H1 (cell line): ENCODE measurements at regions not wholly inside any gene's neighbourhood (a gene's known extent, or its start where the extent isn't known, plus 50 kb on each side); places are given as distances from the start of the nearest gene placed in this dataset.

Source experiments
- CTCF ChIA-PET: fragments of 300-600 bp; sonication (Branson Sonifier 250); formaldehyde crosslinking; loops from one replicate; lab custom pipeline; 2021; ENCODE audit not compliant: partially characterized antibody; lab: Charles Lee
- POLR2A ChIA-PET: fragments of 300-600 bp; sonication (Branson Sonifier 250); formaldehyde crosslinking; loops from one replicate; lab custom pipeline; 2021; ENCODE audit warnings: inconsistent platforms; ENCODE audit not compliant: partially characterized antibody; lab: Charles Lee
- DNase-seq, 2 experiments: peaks; one replicate each; pipeline versions ENCODE4 v3.0.0 to v3.0.0-alpha.2; 2010 to 2022; ENCODE audit warnings: low spot score in 2 of 2, low read depth in 1 of 2, mixed read lengths in 1 of 2
- FAIRE-seq: peaks from 2 replicates; lab custom pipeline; 2011; peaks lifted over from hg19 to GRCh38; lab: Jason Lieb, UNC
- H2AFZ ChIP-seq: 2 replicates; pipeline ENCODE4 v1.8.1; 2012; ENCODE audit warnings: low read length, inconsistent platforms
- H2AK5ac ChIP-seq: 2 replicates; pipeline ENCODE4 v1.6.1; 2013; ENCODE audit warnings: low read depth, low read length
- H2BK120ac ChIP-seq: replicated peaks from 2 replicates; pipeline ENCODE3; 2013; ENCODE audit warnings: low read depth, low read length, inconsistent platforms
- H2BK12ac ChIP-seq: 2 replicates; pipeline ENCODE4 v1.6.1; 2013; ENCODE audit warnings: low read depth, low read length
- H2BK15ac ChIP-seq: 2 replicates; pipeline ENCODE4 v1.6.1; 2013; ENCODE audit warnings: low read length
- H2BK20ac ChIP-seq: 2 replicates; pipeline ENCODE4 v1.6.1; 2013; ENCODE audit warnings: low read length
- H2BK5ac ChIP-seq: 2 replicates; pipeline ENCODE4 v1.6.1; 2013; ENCODE audit warnings: low read depth, low read length
- H3K14ac ChIP-seq: 2 replicates; pipeline ENCODE4 v1.6.1; 2013; ENCODE audit warnings: inconsistent platforms; ENCODE audit not compliant: insufficient read length
- H3K18ac ChIP-seq: 2 replicates; pipeline ENCODE4 v1.6.1; 2013; ENCODE audit warnings: low read length; ENCODE audit errors: extremely low read depth
- H3K23ac ChIP-seq: 2 replicates; pipeline ENCODE4 v1.6.1; 2013; ENCODE audit warnings: inconsistent platforms; ENCODE audit not compliant: insufficient read length
- H3K23me2 ChIP-seq: 2 replicates; pipeline ENCODE4 v1.6.1; 2013; ENCODE audit warnings: low read depth, low read length
- H3K27ac ChIP-seq: 2 replicates; pipeline ENCODE4 v1.6.1; 2011; ENCODE audit warnings: low read depth, low read length, inconsistent platforms
- H3K27me3 ChIP-seq, 4 experiments: replicated peaks in 1 of 4; 1 replicate in 1 of 4; 2 replicates in 3 of 4; pipeline versions ENCODE4 v1.6.1 to v1.8.1; 2011 to 2013; ENCODE audit warnings: low read length in 3 of 4, mild to moderate bottlenecking in 3 of 4, inconsistent platforms in 2 of 4, mixed read lengths in 2 of 4, moderate library complexity in 1 of 4; ENCODE audit not compliant: control insufficient read depth in 3 of 4, insufficient read depth in 3 of 4; ENCODE audit errors: extremely low read depth in 1 of 4
- H3K36me3 ChIP-seq, 4 experiments: 2 replicates each; pipeline versions ENCODE4 v1.6.1 to v1.8.1; 2011 to 2013; ENCODE audit warnings: mild to moderate bottlenecking in 4 of 4, low read length in 3 of 4, moderate library complexity in 2 of 4, control low read depth in 1 of 4, inconsistent platforms in 1 of 4; ENCODE audit not compliant: insufficient read depth in 4 of 4, control insufficient read depth in 2 of 4
- H3K4ac ChIP-seq: replicated peaks from 2 replicates; pipeline ENCODE3; 2013; ENCODE audit warnings: low read length, low read depth, mixed read lengths, inconsistent platforms; ENCODE audit not compliant: insufficient read length
- H3K4me1 ChIP-seq, 4 experiments: replicated peaks in 1 of 4; 1 replicate in 1 of 4; 2 replicates in 3 of 4; pipeline versions ENCODE4 v1.6.1 to v1.8.1; 2011 to 2013; ENCODE audit warnings: low read length in 3 of 4, inconsistent platforms in 2 of 4, mixed read lengths in 1 of 4; ENCODE audit not compliant: insufficient read depth in 4 of 4, control insufficient read depth in 3 of 4
- H3K4me2 ChIP-seq, 2 experiments: 2 replicates each; pipeline versions ENCODE4 v1.6.1 to v1.8.1; 2011 to 2013; ENCODE audit warnings: low read depth in 2 of 2, low read length in 2 of 2, control low read depth in 1 of 2, inconsistent platforms in 1 of 2, mild to moderate bottlenecking in 1 of 2; ENCODE audit not compliant: insufficient read depth in 1 of 2
- H3K4me3 ChIP-seq, 4 experiments: fragments of 200-600, 300-600 bp in 1 of 4; sonication (generic), shearing (Covaris generic), sonication (Bioruptor Twin) in 1 of 4; 2 replicates each; pipeline versions ENCODE4 v1.5.1 to v1.8.1; 2011 to 2016; ENCODE audit warnings: low read length in 4 of 4, low read depth in 3 of 4, control low read depth in 2 of 4, inconsistent platforms in 2 of 4, mild to moderate bottlenecking in 2 of 4, mixed read lengths in 1 of 4, moderate library complexity in 1 of 4; ENCODE audit not compliant: insufficient read depth in 2 of 4; ENCODE audit errors: extremely low read depth in 1 of 4
- H3K56ac ChIP-seq: replicated peaks from 2 replicates; pipeline ENCODE3; 2013; ENCODE audit warnings: low read depth, mild to moderate bottlenecking, mixed read lengths, low read length, inconsistent platforms; ENCODE audit not compliant: insufficient read length
- H3K79me1 ChIP-seq: 2 replicates; pipeline ENCODE4 v1.6.1; 2013; ENCODE audit warnings: low read depth, low read length, control low read depth
- H3K79me2 ChIP-seq, 2 experiments: 2 replicates each; pipeline versions ENCODE4 v1.6.1 to v1.8.1; 2012 to 2013; ENCODE audit warnings: low read length in 2 of 2, mild to moderate bottlenecking in 2 of 2, inconsistent platforms in 1 of 2; ENCODE audit not compliant: insufficient read depth in 2 of 2, control insufficient read depth in 1 of 2
- H3K9ac ChIP-seq, 4 experiments: replicated peaks in 1 of 4; 1 replicate in 1 of 4; 2 replicates in 3 of 4; pipeline versions ENCODE4 v1.6.1 to v1.8.1; 2011 to 2013; ENCODE audit warnings: low read depth in 3 of 4, low read length in 3 of 4, control low read depth in 2 of 4, mild to moderate bottlenecking in 2 of 4, moderate library complexity in 2 of 4, inconsistent platforms in 1 of 4; ENCODE audit errors: extremely low read depth in 1 of 4
- H3K9me3 ChIP-seq, 2 experiments: 2 replicates each; pipeline versions ENCODE4 v1.6.1 to v1.8.1; 2012 to 2013; ENCODE audit warnings: mild to moderate bottlenecking in 2 of 2, moderate library complexity in 2 of 2, control low read depth in 1 of 2, inconsistent platforms in 1 of 2, low read depth in 1 of 2, low read length in 1 of 2, mixed read lengths in 1 of 2; ENCODE audit not compliant: insufficient read depth in 2 of 2
- H4K20me1 ChIP-seq, 2 experiments: replicated peaks in 1 of 2; 2 replicates each; pipeline versions ENCODE3 to v1.8.1; 2011 to 2013; ENCODE audit warnings: inconsistent platforms in 2 of 2, low read length in 2 of 2, mild to moderate bottlenecking in 1 of 2; ENCODE audit not compliant: insufficient read depth in 2 of 2, control insufficient read depth in 1 of 2
- H4K5ac ChIP-seq: 2 replicates; pipeline ENCODE4 v1.6.1; 2013; ENCODE audit warnings: low read length, low read depth, mixed read lengths, inconsistent platforms; ENCODE audit not compliant: insufficient read length
- H4K8ac ChIP-seq: 2 replicates; pipeline ENCODE4 v1.8.0; 2013; ENCODE audit warnings: mild to moderate bottlenecking, moderate library complexity, low read length, inconsistent platforms; ENCODE audit not compliant: insufficient read depth; ENCODE audit errors: extremely low read depth
- H4K91ac ChIP-seq: replicated peaks from 2 replicates; pipeline ENCODE3; 2013; ENCODE audit warnings: low read length, mixed read lengths, inconsistent platforms; ENCODE audit not compliant: insufficient read length
- JUND ChIP-seq: IDR thresholded peaks from 2 replicates; pipeline ENCODE4 v1.6.1; 2011; ENCODE audit warnings: mild to moderate bottlenecking, improper control_type of control experiment, low read length
- WGBS, 2 experiments: shearing (Covaris generic) in 1 of 2; methylation state at CpG; one replicate each; pipeline versions ENCODE4 v1.1.6 to v1.1.7; 2013 to 2015; ENCODE audit warnings: low lambda C conversion rate in 2 of 2, mixed read lengths in 2 of 2, inconsistent platforms in 1 of 2, low coverage in 1 of 2, missing lambda C conversion rate in 1 of 2; ENCODE audit not compliant: insufficient replicate concordance in 2 of 2, insufficient coverage in 1 of 2, insufficient read length in 1 of 2; ENCODE audit errors: extremely low coverage in 1 of 2, missing lambda C conversion rate in 1 of 2; 5-methylcytosine and 5-hydroxymethylcytosine counted together

GRCh38 chr7:81846398-81846797 is 76.6 kb upstream of the HGF start:
- Histone ChIP-seq H3K56ac (no peak overlapping the region), H2BK120ac (no peak overlapping the region), H3K23me2 (no peaks in the 10 kb centered on the region), H2BK5ac (no peak overlapping the region), H2AFZ (0 out of 2 replicates have a peak overlapping the region, but pooled peaks have one; percentile 58), H2BK15ac (no peak overlapping the region), H3K23ac (no peak overlapping the region), H3K79me2 (no peaks in the 10 kb centered on the region), H4K91ac (no peak overlapping the region), H3K79me1 (no peaks in the 10 kb centered on the region), H3K4me3 (no peak overlapping the region), H2AK5ac (no peak overlapping the region), H3K4ac (no peak overlapping the region), H3K36me3 (no peaks in the 10 kb centered on the region), H3K18ac (no peak overlapping the region), H2BK20ac (no peak overlapping the region), H2BK12ac (no peak overlapping the region), H3K9me3 (no peaks in the 10 kb centered on the region), H3K4me2 (no peak overlapping the region), H4K20me1 (no peaks in the 10 kb centered on the region), H3K9ac (no peak overlapping the region), H4K8ac (no peak overlapping the region), H3K27me3 (no peaks in the 10 kb centered on the region), H3K27ac (no peak overlapping the region), H4K5ac (no peak overlapping the region), H3K4me1 (peaks cover 0 to under 1% (median 0%) of the 10 kb centered on the region in 4 experiments; a peak in 1 of 7 replicates), H3K14ac (no peak overlapping the region)
- FAIRE-seq (no peak), DNase-seq (no peak)
- ChIA-PET CTCF (interaction anchor here (0.9 kb wide), 1 partner anchor 29 kb away, joined by 3 read pairs; no protein-coding TSS in a partner anchor), POLR2A (no interaction called here)
- WGBS, 2 experiments = 95% methylated on average over 1 of the region's 1 CpG; no CpG with 5 or more reads in 1 of the 2 experiments
- TF ChIP-seq JUND = no peak
